DND-41 (cell line): ENCODE measurements at regions not wholly inside any gene's neighbourhood (a gene's known extent, or its start where the extent isn't known, plus 50 kb on each side); places are given as distances from the start of the nearest gene placed in this dataset.

ENCODE experiments used
- ATAC-seq: fragments of 200-7000 bp; cut with Tn5 transposase; 3 replicates; pipeline ENCODE4 v1.9.1; 2021; ENCODE audit warnings: low read depth; ENCODE audit not compliant: insufficient read depth
- DNase-seq: peaks from one replicate; pipeline ENCODE4 v3.0.0-alpha.2; 2020
- H2AFZ ChIP-seq: 2 replicates; pipeline ENCODE4 v1.6.0; 2012; ENCODE audit warnings: low read depth, low read length
- H3K27ac ChIP-seq: 2 replicates; pipeline ENCODE4 v1.5.1; 2012; ENCODE audit warnings: low read length, inconsistent platforms
- H3K27me3 ChIP-seq: fragments of 200-600 bp; sonication (generic); 2 replicates; pipeline ENCODE4 v1.6.0; 2012; ENCODE audit warnings: low read length, mild to moderate bottlenecking, inconsistent platforms; ENCODE audit not compliant: insufficient read depth, poor library complexity
- H3K36me3 ChIP-seq: 2 replicates; pipeline ENCODE4 v1.5.1; 2012; ENCODE audit warnings: low read length, inconsistent platforms; ENCODE audit not compliant: insufficient read depth
- H3K4me1 ChIP-seq: 2 replicates; pipeline ENCODE4 v1.5.1; 2012; ENCODE audit warnings: mild to moderate bottlenecking, low read length; ENCODE audit not compliant: insufficient read depth
- H3K4me2 ChIP-seq: 2 replicates; pipeline ENCODE4 v1.6.0; 2012; ENCODE audit warnings: mild to moderate bottlenecking, moderate library complexity, low read length, inconsistent platforms; ENCODE audit not compliant: insufficient read depth
- H3K4me3 ChIP-seq, 2 experiments: fragments of 200-600 bp in 1 of 2; shearing (Covaris generic) in 1 of 2; 2 replicates each; pipeline ENCODE4 v1.5.1; 2012 to 2016; ENCODE audit warnings: inconsistent platforms in 2 of 2, low read length in 2 of 2, mild to moderate bottlenecking in 2 of 2, low read depth in 1 of 2, moderate library complexity in 1 of 2
- H3K79me2 ChIP-seq: 2 replicates; pipeline ENCODE4 v1.6.0; 2012; ENCODE audit warnings: low read length, inconsistent platforms; ENCODE audit not compliant: insufficient read depth
- H3K9ac ChIP-seq: 2 replicates; pipeline ENCODE4 v1.6.0; 2012; ENCODE audit warnings: low read depth, mild to moderate bottlenecking, inconsistent platforms, low read length, moderate library complexity
- H3K9me3 ChIP-seq: 2 replicates; pipeline ENCODE4 v1.5.1; 2012; ENCODE audit warnings: low read length, moderate library complexity, mild to moderate bottlenecking, inconsistent platforms; ENCODE audit not compliant: insufficient read depth, severe bottlenecking
- H4K20me1 ChIP-seq: 2 replicates; pipeline ENCODE4 v1.6.0; 2012; ENCODE audit warnings: low read length; ENCODE audit not compliant: insufficient read depth
- EZH2 ChIP-seq: IDR thresholded peaks from 3 replicates; pipeline ENCODE4 v1.6.1; 2012; ENCODE audit warnings: borderline replicate concordance, low read depth, mild to moderate bottlenecking, moderate library complexity, low read length, inconsistent platforms; ENCODE audit not compliant: severe bottlenecking
- TF ChIP-seq, protein P1 (sequence below): IDR thresholded peaks from 2 replicates; pipeline ENCODE4 v1.5.1; 2012; ENCODE audit warnings: borderline replicate concordance, low read length, moderate library complexity, mild to moderate bottlenecking; ENCODE audit not compliant: poor library complexity, severe bottlenecking; ENCODE audit errors: extremely low read depth

DNA sequence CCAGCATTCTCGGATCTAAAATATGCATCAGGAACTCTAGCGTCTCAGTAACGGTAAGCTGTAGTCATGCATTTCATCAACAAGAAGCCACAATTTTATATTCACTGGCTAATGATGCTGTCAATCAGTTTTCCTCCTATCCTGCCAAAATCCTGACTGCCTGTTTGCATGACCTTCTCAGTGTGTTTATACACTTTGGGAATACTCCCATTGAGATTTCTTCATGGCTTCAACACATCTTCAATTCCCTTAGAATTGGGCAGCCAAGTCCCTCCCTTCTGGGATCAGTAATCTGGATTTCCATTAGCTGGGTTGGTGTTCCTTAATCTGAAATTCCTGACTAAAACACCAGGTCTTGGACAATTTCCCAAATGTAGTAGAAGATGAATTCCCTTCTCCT is 348.9 kb upstream of the DYNLRB2 start:
- Histone ChIP-seq H2AFZ (no peak overlapping the region), H3K4me1 (no peaks in the 10 kb centered on the region), H4K20me1 (no peaks in the 10 kb centered on the region), H3K9me3 (no peaks in the 10 kb centered on the region), H3K4me3 (no peak overlapping the region), H3K36me3 (no peaks in the 10 kb centered on the region), H3K27ac (no peak overlapping the region), H3K27me3 (no peaks in the 10 kb centered on the region), H3K4me2 (no peak overlapping the region), H3K79me2 (no peaks in the 10 kb centered on the region), H3K9ac (no peak overlapping the region)
- TF ChIP-seq, protein P1, sequence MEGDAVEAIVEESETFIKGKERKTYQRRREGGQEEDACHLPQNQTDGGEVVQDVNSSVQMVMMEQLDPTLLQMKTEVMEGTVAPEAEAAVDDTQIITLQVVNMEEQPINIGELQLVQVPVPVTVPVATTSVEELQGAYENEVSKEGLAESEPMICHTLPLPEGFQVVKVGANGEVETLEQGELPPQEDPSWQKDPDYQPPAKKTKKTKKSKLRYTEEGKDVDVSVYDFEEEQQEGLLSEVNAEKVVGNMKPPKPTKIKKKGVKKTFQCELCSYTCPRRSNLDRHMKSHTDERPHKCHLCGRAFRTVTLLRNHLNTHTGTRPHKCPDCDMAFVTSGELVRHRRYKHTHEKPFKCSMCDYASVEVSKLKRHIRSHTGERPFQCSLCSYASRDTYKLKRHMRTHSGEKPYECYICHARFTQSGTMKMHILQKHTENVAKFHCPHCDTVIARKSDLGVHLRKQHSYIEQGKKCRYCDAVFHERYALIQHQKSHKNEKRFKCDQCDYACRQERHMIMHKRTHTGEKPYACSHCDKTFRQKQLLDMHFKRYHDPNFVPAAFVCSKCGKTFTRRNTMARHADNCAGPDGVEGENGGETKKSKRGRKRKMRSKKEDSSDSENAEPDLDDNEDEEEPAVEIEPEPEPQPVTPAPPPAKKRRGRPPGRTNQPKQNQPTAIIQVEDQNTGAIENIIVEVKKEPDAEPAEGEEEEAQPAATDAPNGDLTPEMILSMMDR = no peak
- no peak for TF ChIP-seq EZH2
- ATAC-seq = no peak
- no peak for DNase-seq

DNA sequence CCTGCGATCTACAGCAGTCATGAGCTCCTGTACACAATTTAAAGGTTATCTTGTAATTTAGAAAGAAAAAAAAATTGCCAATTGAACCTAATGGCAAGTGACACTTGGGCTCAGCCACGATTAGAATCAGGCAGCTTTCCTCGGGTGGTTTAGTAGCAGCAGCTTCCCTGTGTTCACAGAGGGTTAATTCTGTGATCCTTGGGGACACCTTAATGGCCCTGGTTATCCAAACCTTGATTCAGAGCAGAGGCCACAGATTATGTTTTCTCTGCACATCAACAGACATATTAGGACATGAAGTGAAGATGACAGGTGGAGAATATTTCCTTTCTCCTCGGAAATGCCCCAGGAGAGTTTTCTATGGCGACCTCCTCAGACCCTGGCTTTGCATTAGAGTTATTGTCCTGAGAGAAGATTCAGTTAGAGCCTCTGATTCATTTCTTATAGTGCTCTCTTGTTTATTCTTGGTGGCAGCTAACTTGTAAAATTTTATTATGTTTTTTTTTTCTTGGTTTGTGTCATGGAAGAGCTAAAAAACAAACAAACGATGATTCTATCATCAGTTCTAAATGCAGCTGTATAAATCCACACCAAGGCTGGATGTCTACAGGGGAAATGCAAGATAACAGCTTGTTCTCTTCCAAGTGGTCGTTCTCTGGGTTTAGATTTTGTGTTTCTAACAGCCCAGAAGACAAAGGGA is 351.2 kb upstream of the DYNLRB2 start:
- Histone ChIP-seq H3K79me2 (no peaks in the 10 kb centered on the region), H3K4me2 (no peak overlapping the region), H3K36me3 (no peaks in the 10 kb centered on the region), H3K27ac (no peak overlapping the region), H3K27me3 (no peaks in the 10 kb centered on the region), H2AFZ (no peak overlapping the region), H3K9me3 (no peaks in the 10 kb centered on the region), H3K9ac (no peak overlapping the region), H3K4me1 (no peaks in the 10 kb centered on the region), H4K20me1 (no peaks in the 10 kb centered on the region), H3K4me3 (no peak overlapping the region)
- ATAC-seq (no peak), DNase-seq (no peak)
- TF ChIP-seq, protein P1 = no peak
- TF ChIP-seq EZH2 = no peak

DNA sequence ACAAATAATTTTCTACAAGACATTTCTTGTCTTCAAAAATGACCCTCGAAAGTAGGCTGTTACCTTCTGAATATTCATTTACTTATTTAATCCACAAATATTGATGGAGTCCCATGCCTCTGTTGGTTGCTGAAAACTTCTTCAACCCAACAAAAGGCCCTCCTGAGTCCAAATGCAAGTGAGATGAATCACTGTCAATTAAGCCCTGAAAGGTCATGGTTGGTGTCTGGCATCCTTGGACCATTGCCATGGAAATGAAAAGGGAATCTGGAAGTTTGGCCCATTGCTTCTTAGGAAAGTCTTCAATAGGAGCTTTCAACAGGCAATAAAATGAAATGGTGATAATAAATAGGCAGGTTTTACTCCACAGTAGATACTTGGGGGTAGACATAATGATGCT is 364.7 kb upstream of the DYNLRB2 start:
- Histone ChIP-seq H3K27me3 (no peaks in the 10 kb centered on the region), H3K4me1 (no peaks in the 10 kb centered on the region), H4K20me1 (no peaks in the 10 kb centered on the region), H3K79me2 (no peaks in the 10 kb centered on the region), H3K27ac (no peak overlapping the region), H3K36me3 (no peaks in the 10 kb centered on the region), H2AFZ (no peak overlapping the region), H3K4me3 (no peak overlapping the region), H3K9ac (no peak overlapping the region), H3K4me2 (no peak overlapping the region), H3K9me3 (no peaks in the 10 kb centered on the region)
- TF ChIP-seq, protein P1 = no peak
- TF ChIP-seq EZH2 = no peak
- DNase-seq = no peak
- ATAC-seq = no peak
